Vagina (tissue), 2 donors: ENCODE measurements at regions not wholly inside any gene's neighbourhood (a gene's known extent, or its start where the extent isn't known, plus 50 kb on each side); places are given as distances from the start of the nearest gene placed in this dataset.
"Not testable (repeated sequence)": the region's sequence is repeated elsewhere in the genome, so short reads cannot be mapped to it uniquely, and the experiment has no call there.

Experiments used
- DNase-seq, 2 donors: peaks; one replicate each; pipeline ENCODE4 v3.0.0-alpha.2; 2017; ENCODE audit errors: extremely low spot score in 2 of 2
- H3K27ac ChIP-seq: fragments of 200-600 bp; sonication (generic); one replicate; pipeline ENCODE4 v1.5.1; 2019
- H3K27me3 ChIP-seq: fragments of 200-600 bp; sonication (generic); one replicate; pipeline ENCODE4 v1.5.1; 2019
- H3K36me3 ChIP-seq, 2 donors: fragments of 200-600 bp; sonication (generic); one replicate each; pipeline ENCODE4 v1.5.1; 2017 to 2019
- H3K4me1 ChIP-seq: fragments of 200-600 bp; sonication (generic); one replicate; pipeline ENCODE4 v1.5.1; 2019
- H3K4me3 ChIP-seq, 2 donors: fragments of 200-600 bp; sonication (generic); 1 replicate in 1 of 2; 2 replicates in 1 of 2; pipeline ENCODE4 v1.5.1; 2016 to 2019
- H3K9me3 ChIP-seq: fragments of 200-600 bp; sonication (generic); one replicate; pipeline ENCODE4 v1.5.1; 2019
- POLR2A ChIP-seq, 2 donors: fragments of 450-650 bp; IDR thresholded peaks; one replicate each; pipeline ENCODE4 v1.6.1; 2017; ENCODE audit warnings: antibody characterized with exemption in 2 of 2, mild to moderate bottlenecking in 2 of 2, moderate library complexity in 2 of 2
- POLR2AphosphoS5 ChIP-seq, 2 donors: sonication (generic); formaldehyde crosslinking; IDR thresholded peaks; one replicate each; pipeline ENCODE4 v1.9.0; 2017; ENCODE audit warnings: antibody characterized with exemption in 2 of 2, mild to moderate bottlenecking in 2 of 2, low read depth in 1 of 2; ENCODE audit not compliant: insufficient read depth in 1 of 2
- intact Hi-C: fragments of 100-400 bp; cut with DNase I; formaldehyde crosslinking; loops from one replicate; pipeline ENCODE4 v1.15.1; 2023
- TF ChIP-seq, protein P1 (sequence below), 3 experiments: fragments of 450-650 bp in 2 of 3; fragments of 200-600 bp in 1 of 3; sonication (generic) in 1 of 3; IDR thresholded peaks; one replicate each; pipeline ENCODE4 v1.5.1; 2017 to 2019; ENCODE audit warnings: antibody characterized with exemption in 3 of 3, mild to moderate bottlenecking in 2 of 3, moderate library complexity in 2 of 3

DNA sequence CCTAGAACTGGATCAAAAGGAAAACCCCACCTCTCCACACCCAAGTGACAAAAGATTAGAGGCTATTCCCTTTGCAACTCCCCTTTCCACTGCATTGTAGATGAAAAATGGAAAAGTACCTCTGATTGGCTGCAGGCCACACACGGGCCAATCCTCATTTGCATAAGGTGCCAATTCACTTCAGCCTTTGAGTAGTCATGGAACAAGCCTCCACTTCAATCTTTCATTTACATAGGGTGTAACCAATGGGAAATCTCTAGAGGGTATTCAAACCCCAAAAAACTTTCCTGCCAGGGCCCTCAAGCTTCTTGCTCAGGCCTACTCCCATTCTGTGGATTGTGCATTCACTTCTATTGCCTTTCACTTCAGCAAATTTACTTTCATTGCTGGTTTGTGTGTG lies 122.3 kb upstream of the KCND3 start:
- TF ChIP-seq POLR2AphosphoS5 (IDR thresholded peaks at IDR 0.05; ENCODE audit: insufficient read depth in 1 of 2, low read depth in 1 of 2), result no peak
- no peak for TF ChIP-seq POLR2A (IDR thresholded peaks at IDR 0.05)
- TF ChIP-seq, protein P1, sequence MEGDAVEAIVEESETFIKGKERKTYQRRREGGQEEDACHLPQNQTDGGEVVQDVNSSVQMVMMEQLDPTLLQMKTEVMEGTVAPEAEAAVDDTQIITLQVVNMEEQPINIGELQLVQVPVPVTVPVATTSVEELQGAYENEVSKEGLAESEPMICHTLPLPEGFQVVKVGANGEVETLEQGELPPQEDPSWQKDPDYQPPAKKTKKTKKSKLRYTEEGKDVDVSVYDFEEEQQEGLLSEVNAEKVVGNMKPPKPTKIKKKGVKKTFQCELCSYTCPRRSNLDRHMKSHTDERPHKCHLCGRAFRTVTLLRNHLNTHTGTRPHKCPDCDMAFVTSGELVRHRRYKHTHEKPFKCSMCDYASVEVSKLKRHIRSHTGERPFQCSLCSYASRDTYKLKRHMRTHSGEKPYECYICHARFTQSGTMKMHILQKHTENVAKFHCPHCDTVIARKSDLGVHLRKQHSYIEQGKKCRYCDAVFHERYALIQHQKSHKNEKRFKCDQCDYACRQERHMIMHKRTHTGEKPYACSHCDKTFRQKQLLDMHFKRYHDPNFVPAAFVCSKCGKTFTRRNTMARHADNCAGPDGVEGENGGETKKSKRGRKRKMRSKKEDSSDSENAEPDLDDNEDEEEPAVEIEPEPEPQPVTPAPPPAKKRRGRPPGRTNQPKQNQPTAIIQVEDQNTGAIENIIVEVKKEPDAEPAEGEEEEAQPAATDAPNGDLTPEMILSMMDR (IDR thresholded peaks at IDR 0.05), result no peak
- no peak overlapping the region for H3K4me3 ChIP-seq
- intact Hi-C loops, result no loop called here

DNA sequence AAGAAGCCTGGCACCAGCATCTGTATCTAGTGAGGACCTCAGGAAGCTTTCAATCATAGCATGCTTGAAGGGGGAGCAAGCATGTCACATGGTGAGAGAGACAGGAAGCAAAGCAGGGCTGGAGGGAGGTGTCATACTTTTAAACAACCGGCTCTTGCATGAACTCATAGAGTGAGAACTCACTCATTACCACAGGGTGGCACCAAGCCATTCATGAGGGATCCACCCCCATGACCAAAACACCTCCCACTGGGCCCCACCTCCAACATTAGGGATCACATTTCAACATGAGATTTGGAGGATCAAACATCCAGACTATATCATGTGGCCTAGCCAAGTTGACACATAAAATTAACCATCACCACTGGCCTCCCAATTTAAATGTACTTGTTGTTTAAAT lies 125.1 kb upstream of the KCND3 start:
- DNase-seq, result no peak

More for the DNA sequence above, 122.3 kb upstream of the KCND3 start:
- Histone ChIP-seq H3K27me3 (no peaks in the 10 kb centered on the region), H3K9me3 (no peaks in the 10 kb centered on the region), H3K36me3 (no peaks in the 10 kb centered on the region), H3K27ac (no peak overlapping the region), H3K4me1 (peaks cover 7% of the 10 kb centered on the region)
- DNase-seq, result no peak

DNA sequence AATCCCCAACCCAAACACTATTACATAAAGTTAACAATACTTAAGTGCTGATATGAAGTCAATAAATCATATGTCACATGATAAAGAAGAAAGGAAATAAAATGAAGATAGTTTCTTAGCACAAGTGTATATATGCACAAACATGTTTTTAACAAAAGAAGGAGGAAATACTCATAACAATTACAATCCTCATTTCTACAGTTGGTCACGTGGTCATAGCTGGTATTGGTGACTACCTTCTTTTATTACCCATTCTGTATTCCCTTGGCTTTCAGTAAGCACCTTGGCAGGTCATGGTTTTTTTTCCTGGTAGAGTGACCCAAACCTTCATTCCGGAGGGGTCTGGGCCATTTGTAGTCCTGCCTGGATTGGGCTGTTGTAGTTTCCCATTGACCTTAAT lies 137.1 kb upstream of the KCND3 start:
- TF ChIP-seq POLR2AphosphoS5 (IDR thresholded peaks at IDR 0.05; ENCODE audit: insufficient read depth in 1 of 2, low read depth in 1 of 2) (no peak), POLR2A (IDR thresholded peaks at IDR 0.05) (no peak)
- TF ChIP-seq, protein P1 (IDR thresholded peaks at IDR 0.05), result no peak
- DNase-seq, result no peak
- intact Hi-C loops, result no loop called here
- H3K9me3 ChIP-seq, result no peaks in the 10 kb centered on the region
- no peak overlapping the region for H3K27ac ChIP-seq
- H3K27me3 ChIP-seq, result no peaks in the 10 kb centered on the region
- H3K4me3 ChIP-seq, result no peak overlapping the region
- no peaks in the 10 kb centered on the region for H3K36me3 ChIP-seq
- H3K4me1 ChIP-seq, result no peaks in the 10 kb centered on the region

More for the DNA sequence above, 125.1 kb upstream of the KCND3 start:
- Histone ChIP-seq H3K27ac (no peak overlapping the region), H3K36me3 (no peaks in the 10 kb centered on the region), H3K9me3 (no peaks in the 10 kb centered on the region), H3K27me3 (no peaks in the 10 kb centered on the region), H3K4me1 (peaks cover 7% of the 10 kb centered on the region), H3K4me3 (no peak overlapping the region)
- intact Hi-C loops, result no loop called here
- TF ChIP-seq, protein P1 (IDR thresholded peaks at IDR 0.05), result no peak
- TF ChIP-seq POLR2AphosphoS5 (IDR thresholded peaks at IDR 0.05; ENCODE audit: insufficient read depth in 1 of 2, low read depth in 1 of 2) (no peak), POLR2A (IDR thresholded peaks at IDR 0.05) (no peak)

DNA sequence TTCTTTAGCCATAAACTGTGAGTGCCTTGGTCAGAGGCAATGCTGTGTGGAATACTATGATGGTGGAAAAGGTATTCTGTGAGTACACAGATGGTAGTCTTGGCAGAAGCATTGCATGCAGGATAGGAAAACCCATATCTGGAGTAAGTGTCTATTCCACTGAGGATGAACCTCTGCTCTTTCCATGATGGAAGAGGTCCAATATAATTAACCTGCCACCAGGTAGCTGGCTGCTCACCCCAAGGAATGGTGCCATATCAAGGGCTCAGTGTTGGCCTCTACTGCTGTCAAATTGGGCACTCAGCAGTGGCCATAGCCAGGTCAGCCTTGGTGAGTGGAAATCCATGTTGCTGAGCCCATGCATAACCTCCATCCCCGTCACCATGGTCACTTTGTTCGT lies 138.1 kb upstream of the KCND3 start:
- H3K9me3 ChIP-seq, intact Hi-C loops, DNase-seq, H3K27me3 ChIP-seq, H3K36me3 ChIP-seq, H3K27ac ChIP-seq, H3K4me3 ChIP-seq, H3K4me1 ChIP-seq: not testable (repeated sequence)

DNA sequence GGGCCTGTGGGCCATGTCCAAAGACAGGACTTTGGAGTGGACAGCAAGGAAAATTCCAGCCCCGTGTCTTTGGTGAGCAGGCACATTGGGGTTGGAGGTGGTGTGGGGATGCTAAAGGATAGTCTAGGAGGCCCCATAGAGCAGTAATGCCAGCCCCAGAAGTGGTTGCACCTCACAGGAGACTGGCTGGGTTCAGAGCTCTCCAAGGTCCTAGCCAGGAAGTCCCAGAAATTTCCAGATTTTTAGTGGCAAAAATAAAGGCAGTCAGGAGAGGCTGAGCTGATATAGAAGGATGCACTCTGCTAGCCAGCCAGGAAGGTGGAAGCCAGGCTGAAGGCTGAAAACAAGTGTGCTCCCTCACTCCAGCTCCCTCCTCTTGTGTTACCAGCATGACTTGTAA lies 144.0 kb upstream of the KCND3 start:
- no peaks in the 10 kb centered on the region for H3K36me3 ChIP-seq
- H3K4me3 ChIP-seq, result no peak overlapping the region
- no peak overlapping the region for H3K27ac ChIP-seq
- no peaks in the 10 kb centered on the region for H3K4me1 ChIP-seq
- intact Hi-C loops, result no loop called here
- TF ChIP-seq POLR2AphosphoS5 (IDR thresholded peaks at IDR 0.05; ENCODE audit: insufficient read depth in 1 of 2, low read depth in 1 of 2) (no peak), POLR2A (IDR thresholded peaks at IDR 0.05) (no peak)
- TF ChIP-seq, protein P1 (IDR thresholded peaks at IDR 0.05), result no peak
- DNase-seq, result no peak
- no peaks in the 10 kb centered on the region for H3K9me3 ChIP-seq
- H3K27me3 ChIP-seq, result no peaks in the 10 kb centered on the region

DNA sequence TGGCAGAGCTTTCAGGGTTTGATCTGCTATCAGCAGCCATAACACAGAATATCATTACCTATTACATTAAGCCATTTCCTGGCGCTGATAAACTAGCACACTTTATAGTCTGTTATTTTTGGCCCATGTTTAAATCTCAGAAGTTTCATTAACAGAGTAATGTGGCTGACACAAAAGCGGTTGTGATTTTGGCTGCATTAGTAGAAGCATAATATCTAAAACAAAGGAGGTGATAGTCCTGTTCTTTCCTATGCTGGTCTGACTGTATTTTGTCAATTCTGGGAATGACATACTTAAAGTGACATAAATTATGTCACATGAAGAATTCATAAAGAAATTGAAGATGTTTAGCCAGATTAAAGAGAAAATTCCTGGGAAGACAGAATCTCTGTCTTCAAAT lies 151.3 kb upstream of the KCND3 start:
- DNase-seq, result no peak
- Histone ChIP-seq H3K27me3 (no peaks in the 10 kb centered on the region), H3K4me3 (no peak overlapping the region), H3K36me3 (no peaks in the 10 kb centered on the region), H3K27ac (no peak overlapping the region), H3K4me1 (no peaks in the 10 kb centered on the region), H3K9me3 (no peaks in the 10 kb centered on the region)
- TF ChIP-seq POLR2AphosphoS5 (IDR thresholded peaks at IDR 0.05; ENCODE audit: insufficient read depth in 1 of 2, low read depth in 1 of 2), result no peak
- TF ChIP-seq POLR2A (IDR thresholded peaks at IDR 0.05), result no peak
- TF ChIP-seq, protein P1 (IDR thresholded peaks at IDR 0.05), result no peak
- intact Hi-C loops, result no loop called here
